GM18909 (cell line): ENCODE measurements at regions not wholly inside any gene's neighbourhood (a gene's known extent, or its start where the extent isn't known, plus 50 kb on each side); places are given as distances from the start of the nearest gene placed in this dataset.
"Not testable (repeated sequence)": the region's sequence is repeated elsewhere in the genome, so short reads cannot be mapped to it uniquely, and the experiment has no call there.

Source experiments
- ATAC-seq: cut with Tn5 transposase; IDR thresholded peaks from one replicate; pipeline ENCODE4 v1.9.1; 2021; ENCODE audit warnings: mild to moderate bottlenecking; ENCODE audit not compliant: unreplicated experiment, poor library complexity

GRCh38 chr6:112502351-112503090 lies 155.4 kb downstream of the RFPL4B start:
- ATAC-seq: no peak

GRCh38 chr6:112503091-112503596 lies 156.0 kb downstream of the RFPL4B start:
- no peak for ATAC-seq

- ATAC-seq: no peak
These were observed 157.5 kb downstream of the RFPL4B start for GRCh38 chr6:112504621-112505020.

GRCh38 chr6:112511441-112511840 lies 164.3 kb downstream of the RFPL4B start:
- ATAC-seq: no peak

GRCh38 chr6:112513175-112513574 lies 166.0 kb downstream of the RFPL4B start:
- no peak for ATAC-seq

- ATAC-seq: no peak
These were observed 175.5 kb downstream of the RFPL4B start for GRCh38 chr6:112522587-112522986.

- no peak for ATAC-seq
These were observed 176.9 kb downstream of the RFPL4B start for GRCh38 chr6:112524071-112524470.

- no peak for ATAC-seq
These were observed 178.6 kb downstream of the RFPL4B start for GRCh38 chr6:112525749-112526148.

GRCh38 chr6:112526594-112526993 lies 179.5 kb downstream of the RFPL4B start:
- no peak for ATAC-seq

- not testable (repeated sequence) for ATAC-seq
These were observed 181.2 kb downstream of the RFPL4B start for GRCh38 chr6:112528306-112528705.

- no peak for ATAC-seq
These were observed 188.7 kb downstream of the RFPL4B start for GRCh38 chr6:112535816-112536215.

- no peak for ATAC-seq
These were observed 192.2 kb downstream of the RFPL4B start for GRCh38 chr6:112539355-112539754.

GRCh38 chr6:112541847-112542246 lies 194.7 kb downstream of the RFPL4B start:
- ATAC-seq: not testable (repeated sequence)

- ATAC-seq: not testable (repeated sequence)
These were observed 200.4 kb downstream of the RFPL4B start for GRCh38 chr6:112547321-112548085.

GRCh38 chr6:112549749-112550148 lies 202.6 kb downstream of the RFPL4B start:
- ATAC-seq: no peak

GRCh38 chr6:112557435-112557834 lies 210.3 kb downstream of the RFPL4B start:
- no peak for ATAC-seq

- ATAC-seq: no peak
These were observed 210.8 kb downstream of the RFPL4B start for GRCh38 chr6:112557961-112558360.

GRCh38 chr6:112560651-112561050 lies 213.5 kb downstream of the RFPL4B start:
- ATAC-seq: no peak

GRCh38 chr6:112562301-112563231 lies 215.4 kb downstream of the RFPL4B start:
- no peak for ATAC-seq

- no peak for ATAC-seq
These were observed 216.2 kb downstream of the RFPL4B start for GRCh38 chr6:112563368-112563767.
